Stomach (tissue), 8 donors: ENCODE measurements at regions not wholly inside any gene's neighbourhood (a gene's known extent, or its start where the extent isn't known, plus 50 kb on each side); places are given as distances from the start of the nearest gene placed in this dataset.

Experiments used
- DNase-seq, 2 donors: peaks; one replicate each; pipeline versions ENCODE4 v3.0.0 to v3.0.0-alpha.2; 2013 to 2019
- H3K27ac ChIP-seq, 5 donors: fragments of 200-600 bp in 4 of 5; sonication (generic) in 4 of 5; one replicate each; pipeline ENCODE4 v1.5.1; 2013 to 2019; ENCODE audit warnings: mild to moderate bottlenecking in 1 of 5, moderate library complexity in 1 of 5
- H3K27me3 ChIP-seq, 3 donors: fragments of 200-600 bp; sonication (generic); one replicate each; pipeline ENCODE4 v1.5.1; 2017 to 2019; ENCODE audit warnings: mixed run types in 1 of 3
- H3K36me3 ChIP-seq, 4 donors: fragments of 200-600 bp; sonication (generic); 1 replicate in 3 of 4; 2 replicates in 1 of 4; pipeline ENCODE4 v1.5.1; 2016 to 2019
- H3K4me1 ChIP-seq, 4 donors: fragments of 200-600 bp; sonication (generic); one replicate each; pipeline ENCODE4 v1.5.1; 2016 to 2019
- H3K4me3 ChIP-seq, 4 donors: fragments of 200-600 bp; sonication (generic) in 3 of 4; one replicate each; pipeline ENCODE4 v1.5.1; 2016 to 2019; ENCODE audit warnings: mild to moderate bottlenecking in 1 of 4
- H3K9me3 ChIP-seq, 4 donors: fragments of 200-600 bp; sonication (generic); one replicate each; pipeline ENCODE4 v1.5.1; 2016 to 2019
- CTCF ChIP-seq, 7 experiments: fragments of 450-650 bp in 4 of 7; fragments of 200-600 bp in 3 of 7; sonication (generic) in 3 of 7; IDR thresholded peaks; one replicate each; pipeline ENCODE4 v1.5.1; 2016 to 2019; ENCODE audit warnings: antibody characterized with exemption in 7 of 7, control low read depth in 2 of 7, mild to moderate bottlenecking in 1 of 7
- EP300 ChIP-seq: sonication (generic); formaldehyde crosslinking; IDR thresholded peaks from one replicate; pipeline ENCODE4 v1.6.1; 2017; ENCODE audit warnings: antibody characterized with exemption
- POLR2A ChIP-seq, 4 donors: fragments of 450-650 bp; IDR thresholded peaks; one replicate each; pipeline ENCODE4 v1.6.1; 2016; ENCODE audit warnings: antibody characterized with exemption in 4 of 4, control low read depth in 2 of 4, mild to moderate bottlenecking in 1 of 4, moderate library complexity in 1 of 4
- POLR2AphosphoS5 ChIP-seq, 3 donors: sonication (generic); formaldehyde crosslinking; IDR thresholded peaks; one replicate each; pipeline ENCODE4 v1.6.1; 2016; ENCODE audit warnings: antibody characterized with exemption in 3 of 3
- WGBS, 5 donors: extraction: QIAGEN DNeasy Blood & Tissue Kit in 3 of 5; methylation state at CpG; one replicate each; pipeline versions ENCODE4 v1.1.5 to v1.1.7; 2013 to 2018; 5-methylcytosine and 5-hydroxymethylcytosine counted together
- intact Hi-C: fragments of 100-400 bp; cut with DNase I; formaldehyde crosslinking; loops from one replicate; pipeline ENCODE4 v1.15.1; 2023; ENCODE audit warnings: low total_unique reads
- donor health status: healthy with polysubstance abuse.
- donor health status: Bipolar disorder and iron deficiency.
- donor health status: healthy.

- intact Hi-C loops = loop anchor here (5.0 kb wide), 1 partner anchor 154 kb away; no protein-coding TSS in a partner anchor
- 87 to 95% (median 93%) methylated on average over 5 of the region's 5 CpGs for WGBS, 5 donors
These were observed 87.3 kb upstream of the NHSL1 start for GRCh38 chr6:138586638-138587037.

GRCh38 chr6:138588805-138589434 is 89.6 kb upstream of the NHSL1 start:
- peak; percentile 59 to 92 for DNase-seq
- TF ChIP-seq POLR2A (IDR thresholded peaks at IDR 0.05) (no peak), EP300 (no peak), POLR2AphosphoS5 (IDR thresholded peaks at IDR 0.05) (peak in 1 of 3 donors; percentile 31), CTCF (IDR thresholded peaks at IDR 0.05) (peak in 5 of 7 experiments; percentile 90 to 95 (median 92))
- intact Hi-C loops = loop anchor here (5.0 kb wide), 1 partner anchor 157 kb away; no protein-coding TSS in a partner anchor
- peaks cover 0 to 24% (median 17%) of the 10 kb centered on the region in 4 donors for H3K4me1 ChIP-seq
- no peaks in the 10 kb centered on the region for H3K27me3 ChIP-seq
- WGBS, 5 donors = 40 to 45% (median 44%) methylated on average over 13 of the region's 13 CpGs
- no peaks in the 10 kb centered on the region for H3K9me3 ChIP-seq
- H3K4me3 ChIP-seq = no peak overlapping the region
- H3K27ac ChIP-seq = no peak overlapping the region
- no peaks in the 10 kb centered on the region for H3K36me3 ChIP-seq

More at GRCh38 chr6:138586638-138587037, 87.3 kb upstream of the NHSL1 start:
- no peak overlapping the region for H3K27ac ChIP-seq
- no peak overlapping the region for H3K4me3 ChIP-seq
- peaks cover 0 to 10% (median 4%) of the 10 kb centered on the region in 4 donors for H3K4me1 ChIP-seq
- H3K9me3 ChIP-seq = no peaks in the 10 kb centered on the region
- TF ChIP-seq CTCF (IDR thresholded peaks at IDR 0.05) (no peak), POLR2AphosphoS5 (IDR thresholded peaks at IDR 0.05) (no peak), EP300 (no peak), POLR2A (IDR thresholded peaks at IDR 0.05) (no peak)
- H3K27me3 ChIP-seq = no peaks in the 10 kb centered on the region
- no peaks in the 10 kb centered on the region for H3K36me3 ChIP-seq
- no peak for DNase-seq

GRCh38 chr6:138590796-138591709 is 91.8 kb upstream of the NHSL1 start:
- intact Hi-C loops = loop anchor here (10.0 kb wide), 1 partner anchor 466 kb away; no protein-coding TSS in a partner anchor
- Histone ChIP-seq H3K36me3 (no peaks in the 10 kb centered on the region), H3K4me1 (peaks cover 0 to 29% (median 18%) of the 10 kb centered on the region in 4 donors), H3K9me3 (no peaks in the 10 kb centered on the region), H3K27ac (no peak overlapping the region), H3K4me3 (no peak overlapping the region), H3K27me3 (no peaks in the 10 kb centered on the region)
- TF ChIP-seq EP300 (no peak), POLR2A (IDR thresholded peaks at IDR 0.05) (no peak), POLR2AphosphoS5 (IDR thresholded peaks at IDR 0.05) (peak in 1 of 3 donors; percentile 11), CTCF (IDR thresholded peaks at IDR 0.05) (peak in 5 of 7 experiments; percentile 73 to 82 (median 78))
- 17 to 25% (median 21%) methylated on average over 3 of the region's 3 CpGs for WGBS, 5 donors
- peak; percentile 77 to 90 for DNase-seq

GRCh38 chr6:138592749-138593123 is 93.4 kb upstream of the NHSL1 start:
- H3K4me1 ChIP-seq = peaks cover 0 to 29% (median 18%) of the 10 kb centered on the region in 4 donors
- no peaks in the 10 kb centered on the region for H3K36me3 ChIP-seq
- WGBS, 5 donors = 47 to 100% (median 88%) methylated on average over 1 of the region's 1 CpG
- peak overlapping the region in 1 of 4 donors; percentile 8 for H3K4me3 ChIP-seq
- DNase-seq = no peak
- intact Hi-C loops = loop anchor here (10.0 kb wide), 1 partner anchor 468 kb away; no protein-coding TSS in a partner anchor
- no peaks in the 10 kb centered on the region for H3K9me3 ChIP-seq
- H3K27me3 ChIP-seq = no peaks in the 10 kb centered on the region
- TF ChIP-seq EP300 (no peak), POLR2A (IDR thresholded peaks at IDR 0.05) (no peak), POLR2AphosphoS5 (IDR thresholded peaks at IDR 0.05) (no peak), CTCF (IDR thresholded peaks at IDR 0.05) (no peak)
- peak overlapping the region; percentile 25 to 79 (median 59) for H3K27ac ChIP-seq
